ENCODE measurements at regions not wholly inside any gene's neighbourhood (a gene's known extent, or its start where the extent isn't known, plus 50 kb on each side); places are given as distances from the start of the nearest gene placed in this dataset.

DNA sequence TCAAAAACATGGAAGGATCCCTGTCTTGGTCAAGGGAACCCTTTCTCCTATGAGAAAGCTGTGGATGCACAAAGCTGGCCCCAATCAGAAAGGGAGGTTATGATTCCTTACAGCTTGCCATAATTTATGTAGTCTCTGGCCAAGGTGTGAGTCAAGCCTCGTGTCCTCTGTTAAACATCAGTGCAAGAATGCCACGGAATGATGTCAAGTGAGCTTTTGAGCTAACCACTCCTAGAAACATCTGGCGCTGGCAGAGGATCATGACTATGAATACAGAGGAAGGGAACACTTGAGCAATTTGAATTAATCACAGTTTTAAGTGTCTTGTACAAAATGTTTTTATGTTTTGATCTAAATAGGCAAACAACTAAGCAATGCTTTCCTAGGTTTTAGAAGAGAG lies 51.5 kb upstream of the RAP2C start:
- TF ChIP-seq, protein P1, sequence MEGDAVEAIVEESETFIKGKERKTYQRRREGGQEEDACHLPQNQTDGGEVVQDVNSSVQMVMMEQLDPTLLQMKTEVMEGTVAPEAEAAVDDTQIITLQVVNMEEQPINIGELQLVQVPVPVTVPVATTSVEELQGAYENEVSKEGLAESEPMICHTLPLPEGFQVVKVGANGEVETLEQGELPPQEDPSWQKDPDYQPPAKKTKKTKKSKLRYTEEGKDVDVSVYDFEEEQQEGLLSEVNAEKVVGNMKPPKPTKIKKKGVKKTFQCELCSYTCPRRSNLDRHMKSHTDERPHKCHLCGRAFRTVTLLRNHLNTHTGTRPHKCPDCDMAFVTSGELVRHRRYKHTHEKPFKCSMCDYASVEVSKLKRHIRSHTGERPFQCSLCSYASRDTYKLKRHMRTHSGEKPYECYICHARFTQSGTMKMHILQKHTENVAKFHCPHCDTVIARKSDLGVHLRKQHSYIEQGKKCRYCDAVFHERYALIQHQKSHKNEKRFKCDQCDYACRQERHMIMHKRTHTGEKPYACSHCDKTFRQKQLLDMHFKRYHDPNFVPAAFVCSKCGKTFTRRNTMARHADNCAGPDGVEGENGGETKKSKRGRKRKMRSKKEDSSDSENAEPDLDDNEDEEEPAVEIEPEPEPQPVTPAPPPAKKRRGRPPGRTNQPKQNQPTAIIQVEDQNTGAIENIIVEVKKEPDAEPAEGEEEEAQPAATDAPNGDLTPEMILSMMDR (IDR thresholded peaks at IDR 0.05) = no peak
- TF ChIP-seq EP300 (IDR thresholded peaks at IDR 0.05) = no peak
- peak in 1 of 3 donors; percentile 38 for TF ChIP-seq POLR2AphosphoS5 (IDR thresholded peaks at IDR 0.05)

Measured in suprapubic skin (tissue), 4 donors.